Activated naive CD4-positive, alpha-beta T cell treated with anti-CD3 and anti-CD28 coated beads, Interleukin-2, amount 10 ng/mL, durations not matched to agents 7 days and 5 days (primary cell): ENCODE measurements at regions not wholly inside any gene's neighbourhood (a gene's known extent, or its start where the extent isn't known, plus 50 kb on each side); places are given as distances from the start of the nearest gene placed in this dataset.

Experiments used
- CTCF ChIA-PET: fragments of 350-600 bp; sonication (Branson Sonifier 250); formaldehyde crosslinking; loops from one replicate; lab custom pipeline; 2021; ENCODE audit warnings: antibody characterized with exemption; lab: Charles Lee
- DNase-seq: peaks from one replicate; pipeline ENCODE4 v3.0.0-alpha.2; 2020
- H3K27ac Mint-ChIP-seq: one replicate; pipeline ENCODE4 v1.8.0; 2021; ENCODE audit warnings: mild to moderate bottlenecking, moderate library complexity, mixed read lengths
- H3K27me3 Mint-ChIP-seq: one replicate; pipeline ENCODE4 v1.8.0; 2021; ENCODE audit warnings: mild to moderate bottlenecking, mixed read lengths
- H3K36me3 Mint-ChIP-seq: one replicate; pipeline ENCODE4 v1.8.0; 2021; ENCODE audit warnings: mixed read lengths
- H3K4me1 Mint-ChIP-seq: one replicate; pipeline ENCODE4 v1.8.0; 2021; ENCODE audit warnings: mixed read lengths
- H3K4me3 Mint-ChIP-seq: one replicate; pipeline ENCODE4 v1.8.0; 2021; ENCODE audit warnings: mild to moderate bottlenecking, moderate library complexity, mixed read lengths
- H3K9me3 Mint-ChIP-seq: one replicate; pipeline ENCODE4 v1.8.0; 2021; ENCODE audit warnings: mixed read lengths

- Mint-ChIP-seq H3K36me3 (no peaks in the 10 kb centered on the region), H3K27me3 (no peaks in the 10 kb centered on the region), H3K27ac (no peak overlapping the region), H3K9me3 (peaks cover 6% of the 10 kb centered on the region), H3K4me1 (no peaks in the 10 kb centered on the region), H3K4me3 (no peak overlapping the region)
- CTCF ChIA-PET: no interaction called here
- no peak for DNase-seq
These were observed 977.2 kb downstream of the CDH11 start for GRCh38 chr16:64144617-64145016.

- no peaks in the 10 kb centered on the region for H3K36me3 Mint-ChIP-seq
- H3K4me3 Mint-ChIP-seq: no peak overlapping the region
- DNase-seq: no peak
- peaks cover 13% of the 10 kb centered on the region for H3K9me3 Mint-ChIP-seq
- CTCF ChIA-PET: no interaction called here
- no peaks in the 10 kb centered on the region for H3K4me1 Mint-ChIP-seq
- no peak overlapping the region for H3K27ac Mint-ChIP-seq
- H3K27me3 Mint-ChIP-seq: no peaks in the 10 kb centered on the region
These were observed 983.2 kb downstream of the CDH11 start for GRCh38 chr16:64138621-64139020.

GRCh38 chr16:64138006-64138405, 983.9 kb downstream of the CDH11 start:
- Mint-ChIP-seq H3K36me3 (no peaks in the 10 kb centered on the region), H3K9me3 (peaks cover 15% of the 10 kb centered on the region), H3K4me3 (no peak overlapping the region), H3K27ac (no peak overlapping the region), H3K27me3 (no peaks in the 10 kb centered on the region), H3K4me1 (no peaks in the 10 kb centered on the region)
- CTCF ChIA-PET: no interaction called here
- DNase-seq: no peak

- Mint-ChIP-seq H3K27ac (no peak overlapping the region), H3K4me3 (no peak overlapping the region), H3K36me3 (no peaks in the 10 kb centered on the region), H3K4me1 (no peaks in the 10 kb centered on the region), H3K27me3 (no peaks in the 10 kb centered on the region), H3K9me3 (peaks cover 17% of the 10 kb centered on the region)
- no peak for DNase-seq
- CTCF ChIA-PET: no interaction called here
These were observed 985.1 kb downstream of the CDH11 start for GRCh38 chr16:64136743-64137142.

GRCh38 chr16:64136314-64136713, 985.5 kb downstream of the CDH11 start:
- CTCF ChIA-PET: no interaction called here
- Mint-ChIP-seq H3K4me1 (no peaks in the 10 kb centered on the region), H3K27me3 (no peaks in the 10 kb centered on the region), H3K36me3 (no peaks in the 10 kb centered on the region), H3K4me3 (no peak overlapping the region), H3K9me3 (peaks cover 17% of the 10 kb centered on the region), H3K27ac (no peak overlapping the region)
- DNase-seq: no peak

- Mint-ChIP-seq H3K27ac (no peak overlapping the region), H3K4me3 (no peak overlapping the region), H3K9me3 (peaks cover 15% of the 10 kb centered on the region), H3K4me1 (no peaks in the 10 kb centered on the region), H3K36me3 (no peaks in the 10 kb centered on the region), H3K27me3 (no peaks in the 10 kb centered on the region)
- CTCF ChIA-PET: interaction anchor here (0.6 kb wide), 1 partner anchor 50 kb away, joined by 3 read pairs; no protein-coding TSS in a partner anchor
- no peak for DNase-seq
These were observed 988.5 kb downstream of the CDH11 start for GRCh38 chr16:64133366-64133765.

GRCh38 chr16:64132759-64133361, 989.0 kb downstream of the CDH11 start:
- Mint-ChIP-seq H3K4me3 (no peak overlapping the region), H3K9me3 (peaks cover 10% of the 10 kb centered on the region), H3K27me3 (no peaks in the 10 kb centered on the region), H3K27ac (no peak overlapping the region), H3K36me3 (no peaks in the 10 kb centered on the region), H3K4me1 (no peaks in the 10 kb centered on the region)
- CTCF ChIA-PET: interaction anchor here (0.6 kb wide), 1 partner anchor 50 kb away, joined by 3 read pairs; no protein-coding TSS in a partner anchor
- no peak for DNase-seq

GRCh38 chr16:64132190-64132589, 989.7 kb downstream of the CDH11 start:
- Mint-ChIP-seq H3K36me3 (no peaks in the 10 kb centered on the region), H3K27me3 (no peaks in the 10 kb centered on the region), H3K4me3 (no peak overlapping the region), H3K27ac (no peak overlapping the region), H3K9me3 (peaks cover 9% of the 10 kb centered on the region), H3K4me1 (no peaks in the 10 kb centered on the region)
- no peak for DNase-seq
- CTCF ChIA-PET: no interaction called here

- peaks cover 9% of the 10 kb centered on the region for H3K9me3 Mint-ChIP-seq
- H3K4me1 Mint-ChIP-seq: no peaks in the 10 kb centered on the region
- no peaks in the 10 kb centered on the region for H3K36me3 Mint-ChIP-seq
- no peak for DNase-seq
- no peaks in the 10 kb centered on the region for H3K27me3 Mint-ChIP-seq
- CTCF ChIA-PET: no interaction called here
- no peak overlapping the region for H3K27ac Mint-ChIP-seq
- no peak overlapping the region for H3K4me3 Mint-ChIP-seq
These were observed 990.4 kb downstream of the CDH11 start for GRCh38 chr16:64131423-64131822.

GRCh38 chr16:64130140-64130539, 991.7 kb downstream of the CDH11 start:
- Mint-ChIP-seq H3K9me3 (peaks cover 3% of the 10 kb centered on the region), H3K36me3 (no peaks in the 10 kb centered on the region), H3K4me1 (no peaks in the 10 kb centered on the region), H3K4me3 (no peak overlapping the region), H3K27me3 (no peaks in the 10 kb centered on the region), H3K27ac (no peak overlapping the region)
- DNase-seq: no peak
- CTCF ChIA-PET: no interaction called here

- H3K27ac Mint-ChIP-seq: no peak overlapping the region
- no peaks in the 10 kb centered on the region for H3K27me3 Mint-ChIP-seq
- H3K4me3 Mint-ChIP-seq: no peak overlapping the region
- H3K9me3 Mint-ChIP-seq: peaks cover 9% of the 10 kb centered on the region
- H3K4me1 Mint-ChIP-seq: no peaks in the 10 kb centered on the region
- CTCF ChIA-PET: no interaction called here
- no peaks in the 10 kb centered on the region for H3K36me3 Mint-ChIP-seq
- no peak for DNase-seq
These were observed 999.7 kb downstream of the CDH11 start for GRCh38 chr16:64122177-64122576.

- Mint-ChIP-seq H3K36me3 (no peaks in the 10 kb centered on the region), H3K4me3 (no peak overlapping the region), H3K27ac (no peak overlapping the region), H3K4me1 (no peaks in the 10 kb centered on the region), H3K27me3 (no peaks in the 10 kb centered on the region), H3K9me3 (peaks cover 9% of the 10 kb centered on the region)
- no peak for DNase-seq
- CTCF ChIA-PET: no interaction called here
These were observed 1000.4 kb downstream of the CDH11 start for GRCh38 chr16:64121473-64121872.

- CTCF ChIA-PET: no interaction called here
- Mint-ChIP-seq H3K27ac (no peak overlapping the region), H3K4me1 (no peaks in the 10 kb centered on the region), H3K36me3 (no peaks in the 10 kb centered on the region), H3K27me3 (no peaks in the 10 kb centered on the region), H3K9me3 (peaks cover 18% of the 10 kb centered on the region), H3K4me3 (no peak overlapping the region)
- DNase-seq: no peak
These were observed 1005.7 kb downstream of the CDH11 start for GRCh38 chr16:64116151-64116550.

- no peaks in the 10 kb centered on the region for H3K36me3 Mint-ChIP-seq
- CTCF ChIA-PET: no interaction called here
- H3K27me3 Mint-ChIP-seq: no peaks in the 10 kb centered on the region
- no peaks in the 10 kb centered on the region for H3K4me1 Mint-ChIP-seq
- H3K9me3 Mint-ChIP-seq: peaks cover 8% of the 10 kb centered on the region
- H3K27ac Mint-ChIP-seq: no peak overlapping the region
- no peak overlapping the region for H3K4me3 Mint-ChIP-seq
- no peak for DNase-seq
These were observed 1012.6 kb downstream of the CDH11 start for GRCh38 chr16:64109241-64109640.

- DNase-seq: no peak
- no peak overlapping the region for H3K27ac Mint-ChIP-seq
- H3K4me1 Mint-ChIP-seq: no peaks in the 10 kb centered on the region
- CTCF ChIA-PET: no interaction called here
- H3K27me3 Mint-ChIP-seq: no peaks in the 10 kb centered on the region
- no peak overlapping the region for H3K4me3 Mint-ChIP-seq
- H3K36me3 Mint-ChIP-seq: no peaks in the 10 kb centered on the region
- peaks cover 3% of the 10 kb centered on the region for H3K9me3 Mint-ChIP-seq
These were observed 1019.2 kb downstream of the CDH11 start for GRCh38 chr16:64102654-64103053.
